GM12875 (cell line): ENCODE measurements at regions not wholly inside any gene's neighbourhood (a gene's known extent, or its start where the extent isn't known, plus 50 kb on each side); places are given as distances from the start of the nearest gene placed in this dataset.

Source experiments
- H3K4me3 ChIP-seq: one replicate; pipeline ENCODE4 v1.5.1; 2011; ENCODE audit warnings: low read depth, low read length, control low read depth
- TF ChIP-seq, protein P1 (sequence below): IDR thresholded peaks from 2 replicates; pipeline ENCODE4 v1.5.1; 2011; ENCODE audit warnings: low read depth, mild to moderate bottlenecking, control low read depth, inconsistent platforms, low read length, moderate library complexity, borderline replicate concordance; ENCODE audit not compliant: insufficient read depth

DNA sequence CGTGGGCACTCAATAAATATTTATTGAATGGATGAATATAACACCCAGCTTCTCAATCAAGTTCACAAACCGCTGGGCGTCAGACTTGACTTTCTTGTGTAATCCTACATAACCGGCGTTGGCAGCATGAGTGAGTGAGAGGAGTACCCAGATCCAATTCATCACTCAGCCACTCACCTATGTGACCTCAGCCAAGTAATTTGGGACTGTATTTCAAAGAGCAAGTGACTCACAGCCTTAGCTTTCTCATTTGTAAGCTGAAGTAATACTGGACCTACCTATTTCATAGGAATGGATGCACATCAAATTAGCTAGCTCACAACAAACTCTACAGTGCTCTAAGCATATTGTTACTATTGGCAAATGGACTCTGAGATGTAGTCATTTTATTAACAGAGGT is 53.8 kb upstream of the FAM204A start:
- TF ChIP-seq, protein P1, sequence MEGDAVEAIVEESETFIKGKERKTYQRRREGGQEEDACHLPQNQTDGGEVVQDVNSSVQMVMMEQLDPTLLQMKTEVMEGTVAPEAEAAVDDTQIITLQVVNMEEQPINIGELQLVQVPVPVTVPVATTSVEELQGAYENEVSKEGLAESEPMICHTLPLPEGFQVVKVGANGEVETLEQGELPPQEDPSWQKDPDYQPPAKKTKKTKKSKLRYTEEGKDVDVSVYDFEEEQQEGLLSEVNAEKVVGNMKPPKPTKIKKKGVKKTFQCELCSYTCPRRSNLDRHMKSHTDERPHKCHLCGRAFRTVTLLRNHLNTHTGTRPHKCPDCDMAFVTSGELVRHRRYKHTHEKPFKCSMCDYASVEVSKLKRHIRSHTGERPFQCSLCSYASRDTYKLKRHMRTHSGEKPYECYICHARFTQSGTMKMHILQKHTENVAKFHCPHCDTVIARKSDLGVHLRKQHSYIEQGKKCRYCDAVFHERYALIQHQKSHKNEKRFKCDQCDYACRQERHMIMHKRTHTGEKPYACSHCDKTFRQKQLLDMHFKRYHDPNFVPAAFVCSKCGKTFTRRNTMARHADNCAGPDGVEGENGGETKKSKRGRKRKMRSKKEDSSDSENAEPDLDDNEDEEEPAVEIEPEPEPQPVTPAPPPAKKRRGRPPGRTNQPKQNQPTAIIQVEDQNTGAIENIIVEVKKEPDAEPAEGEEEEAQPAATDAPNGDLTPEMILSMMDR: no peak
- no peak overlapping the region for H3K4me3 ChIP-seq

DNA sequence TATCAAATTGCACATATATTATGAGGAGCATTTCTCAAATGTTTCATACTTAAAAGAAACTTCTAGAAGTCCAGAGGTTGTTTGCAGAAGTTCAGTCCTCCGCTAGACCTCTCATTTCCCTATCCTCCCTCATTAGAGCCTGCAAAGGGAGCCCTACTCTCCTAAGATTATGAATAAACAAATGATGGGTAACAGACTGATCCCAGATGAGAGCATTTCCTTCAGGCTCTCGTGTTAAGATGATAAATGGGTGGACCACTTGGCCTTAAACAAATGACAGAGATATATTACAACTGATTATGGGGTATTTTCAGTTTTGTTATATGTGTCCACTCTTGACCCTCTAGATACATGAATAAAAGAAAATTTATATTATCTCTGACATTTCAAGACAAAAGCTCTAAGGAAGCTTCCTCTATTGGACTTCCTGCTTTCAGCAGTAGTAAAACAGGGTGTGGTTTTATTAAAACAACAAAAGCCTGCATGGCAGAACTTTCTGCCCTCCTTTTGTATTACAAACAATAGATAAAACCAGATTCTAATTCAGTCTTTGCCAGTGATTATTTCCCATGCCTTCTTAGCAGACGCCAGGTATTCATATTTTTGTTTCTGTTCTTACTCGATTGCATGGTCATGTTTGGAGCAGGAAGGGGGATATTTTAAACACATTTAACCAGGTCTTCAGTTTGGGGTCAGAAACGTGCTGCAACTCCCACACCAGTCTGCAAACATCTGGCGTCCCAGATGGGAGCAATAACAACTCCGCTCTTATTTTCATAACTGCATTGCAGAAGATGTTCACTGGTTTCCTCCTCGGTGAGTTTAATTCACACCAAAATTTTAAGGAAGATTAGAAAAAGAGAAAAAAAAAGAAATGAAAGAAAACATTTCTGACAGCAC is 52.4 kb upstream of the FAM204A start:
- no peak overlapping the region for H3K4me3 ChIP-seq
- TF ChIP-seq, protein P1: no peak

DNA sequence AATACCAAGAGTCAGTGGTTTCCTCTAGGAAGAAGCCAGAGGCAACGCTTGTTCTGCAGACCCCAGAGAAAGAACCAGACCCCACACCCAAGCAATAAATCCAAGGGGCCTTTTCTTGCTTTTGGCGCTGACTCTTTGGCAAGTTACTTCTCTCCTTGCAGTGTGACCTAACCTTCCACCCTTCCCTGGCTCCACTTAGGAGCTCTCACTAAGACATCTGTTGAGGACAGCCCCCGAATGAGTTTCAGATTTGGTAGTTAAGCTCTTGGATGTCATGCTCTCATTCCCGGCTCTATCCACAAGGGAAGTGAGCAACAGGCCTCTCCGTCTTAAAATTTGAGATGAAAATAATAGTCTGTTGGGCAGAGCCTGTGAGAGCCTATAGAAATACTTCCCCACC is 50.6 kb upstream of the FAM204A start:
- TF ChIP-seq, protein P1: no peak
- no peak overlapping the region for H3K4me3 ChIP-seq
